GM18520 (cell line): ENCODE measurements at regions not wholly inside any gene's neighbourhood (a gene's known extent, or its start where the extent isn't known, plus 50 kb on each side); places are given as distances from the start of the nearest gene placed in this dataset.

Experiments
- ATAC-seq: cut with Tn5 transposase; IDR thresholded peaks from one replicate; pipeline ENCODE4 v1.9.1; 2021; ENCODE audit not compliant: unreplicated experiment

GRCh38 chr19:29098091-29098490 lies 114.9 kb downstream of the UQCRFS1 start:
- no peak for ATAC-seq

GRCh38 chr19:29096896-29097295 lies 116.1 kb downstream of the UQCRFS1 start:
- ATAC-seq, result no peak

GRCh38 chr19:29093553-29093908 lies 119.4 kb downstream of the UQCRFS1 start:
- ATAC-seq, result no peak

- ATAC-seq, result no peak
Observed at GRCh38 chr19:29092712-29093552, 120.0 kb downstream of the UQCRFS1 start.

GRCh38 chr19:29090783-29091526 lies 122.0 kb downstream of the UQCRFS1 start:
- no peak for ATAC-seq

GRCh38 chr19:29089315-29089870 lies 123.6 kb downstream of the UQCRFS1 start:
- no peak for ATAC-seq

- no peak for ATAC-seq
Observed at GRCh38 chr19:29088761-29089160, 124.2 kb downstream of the UQCRFS1 start.

- no peak for ATAC-seq
Observed at GRCh38 chr19:29086646-29087045, 126.3 kb downstream of the UQCRFS1 start.

- no peak for ATAC-seq
Observed at GRCh38 chr19:29086182-29086581, 126.8 kb downstream of the UQCRFS1 start.

GRCh38 chr19:29085630-29086029 lies 127.3 kb downstream of the UQCRFS1 start:
- ATAC-seq, result no peak

- no peak for ATAC-seq
Observed at GRCh38 chr19:29085206-29085605, 127.7 kb downstream of the UQCRFS1 start.

GRCh38 chr19:29084266-29084665 lies 128.7 kb downstream of the UQCRFS1 start:
- no peak for ATAC-seq

GRCh38 chr19:29083863-29084262 lies 129.1 kb downstream of the UQCRFS1 start:
- no peak for ATAC-seq

- ATAC-seq, result no peak
Observed at GRCh38 chr19:29079356-29080032, 133.5 kb downstream of the UQCRFS1 start.

- ATAC-seq, result no peak
Observed at GRCh38 chr19:29076963-29077362, 136.0 kb downstream of the UQCRFS1 start.

GRCh38 chr19:29076161-29076560 lies 136.8 kb downstream of the UQCRFS1 start:
- ATAC-seq, result no peak

GRCh38 chr19:29075149-29075548 lies 137.8 kb downstream of the UQCRFS1 start:
- no peak for ATAC-seq

- no peak for ATAC-seq
Observed at GRCh38 chr19:29074579-29074978, 138.4 kb downstream of the UQCRFS1 start.

GRCh38 chr19:29067831-29068230 lies 145.1 kb downstream of the UQCRFS1 start:
- no peak for ATAC-seq

- no peak for ATAC-seq
Observed at GRCh38 chr19:29062475-29063435, 150.2 kb downstream of the UQCRFS1 start.
